ENCODE measurements at regions not wholly inside any gene's neighbourhood (a gene's known extent, or its start where the extent isn't known, plus 50 kb on each side); places are given as distances from the start of the nearest gene placed in this dataset.

DNA sequence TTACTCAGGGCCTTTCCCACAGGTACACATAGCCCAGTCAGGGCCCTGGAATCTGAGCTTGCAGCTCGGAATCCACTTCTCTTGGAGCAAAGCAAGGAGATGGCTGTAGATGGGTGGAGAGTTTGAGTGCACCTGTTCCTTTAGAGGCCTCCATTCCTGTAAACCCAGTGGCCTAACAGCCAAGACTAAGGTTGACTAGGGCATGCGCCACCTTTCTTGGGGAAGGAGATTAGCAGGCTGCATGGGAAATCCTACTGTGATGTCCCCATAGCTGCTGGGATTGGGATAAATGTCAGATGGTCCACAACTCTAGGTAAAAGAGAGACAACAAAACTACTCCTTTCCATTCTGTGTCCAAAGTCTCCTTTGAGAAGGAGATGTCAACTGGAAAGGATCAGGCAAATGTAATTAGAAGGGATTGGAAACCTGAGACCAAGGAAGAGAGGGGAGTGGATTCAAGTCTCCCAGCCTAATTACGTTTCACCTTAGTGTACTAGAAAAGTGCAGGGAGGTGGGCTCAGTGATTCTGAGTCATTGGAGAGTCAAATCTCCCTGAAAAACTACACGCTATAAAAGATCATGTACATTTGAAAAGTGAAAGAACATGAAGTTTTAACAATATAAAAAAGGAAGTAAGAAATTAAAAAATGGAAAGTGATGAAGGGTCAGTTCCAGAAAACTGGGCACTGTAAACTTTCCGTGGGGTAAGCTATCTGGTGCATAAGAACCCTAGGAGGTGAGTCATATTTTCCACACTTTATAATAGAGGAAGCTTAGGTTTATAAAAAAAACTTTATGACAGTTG, 104.2 kb downstream of the SEC61B start:
- DNase-seq (ENCODE audit: low read depth in 1 of 2, low spot score in 1 of 2), result no peak

DNA sequence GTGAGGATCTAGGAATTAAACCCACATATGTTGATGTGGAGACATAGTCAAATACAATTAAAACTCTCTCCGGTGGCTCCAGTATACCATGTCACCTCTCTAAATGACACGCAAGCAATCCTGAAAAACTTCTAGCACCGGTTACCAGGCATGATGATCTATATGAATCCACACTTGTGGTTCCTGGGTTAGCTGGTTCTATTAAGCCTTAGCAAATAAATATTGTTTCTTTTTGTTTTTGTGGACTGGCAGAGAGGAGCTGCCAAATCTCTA, 104.8 kb downstream of the SEC61B start:
- DNase-seq (ENCODE audit: low read depth in 1 of 2, low spot score in 1 of 2), result no peak

DNA sequence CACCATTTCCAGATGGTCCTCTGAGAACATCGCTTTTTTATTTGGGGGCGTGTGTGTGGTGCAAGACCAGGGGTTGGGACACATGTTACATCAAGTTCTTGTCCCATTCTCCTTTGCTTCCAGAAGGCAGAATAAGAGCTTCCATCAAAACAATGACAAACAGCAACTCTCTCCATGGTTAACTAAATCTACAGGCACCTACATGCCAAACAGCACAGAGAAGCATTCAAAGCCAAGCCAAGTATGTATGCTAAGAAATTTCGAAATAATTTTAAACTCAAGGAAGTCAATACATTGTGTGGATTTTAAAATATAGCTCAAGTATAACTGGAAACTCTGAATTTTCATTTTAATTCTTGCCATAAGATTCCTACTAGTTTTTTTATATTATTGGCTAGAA, 105.6 kb downstream of the SEC61B start:
- no peak for DNase-seq (ENCODE audit: low read depth in 1 of 2, low spot score in 1 of 2)

DNA sequence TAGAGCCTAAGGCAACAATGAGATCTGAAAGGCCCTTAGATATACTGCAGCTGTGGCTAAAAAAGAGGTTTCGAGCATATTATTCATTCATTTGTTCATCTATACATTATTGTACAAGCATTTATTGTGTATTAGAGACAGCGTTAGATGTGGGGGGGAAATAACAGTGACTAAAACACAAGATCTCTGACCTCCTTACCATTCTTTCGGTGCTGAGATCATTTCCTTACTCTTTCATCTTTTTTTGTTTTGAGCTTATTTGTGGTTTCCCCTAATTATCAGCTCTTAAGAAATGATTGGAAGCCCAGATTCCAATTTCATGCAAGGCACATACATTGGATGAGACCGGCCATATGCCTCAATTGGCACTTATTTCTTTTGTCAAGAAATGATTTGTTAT, 113.2 kb downstream of the SEC61B start:
- no peak for DNase-seq (ENCODE audit: low read depth in 1 of 2, low spot score in 1 of 2)

DNA sequence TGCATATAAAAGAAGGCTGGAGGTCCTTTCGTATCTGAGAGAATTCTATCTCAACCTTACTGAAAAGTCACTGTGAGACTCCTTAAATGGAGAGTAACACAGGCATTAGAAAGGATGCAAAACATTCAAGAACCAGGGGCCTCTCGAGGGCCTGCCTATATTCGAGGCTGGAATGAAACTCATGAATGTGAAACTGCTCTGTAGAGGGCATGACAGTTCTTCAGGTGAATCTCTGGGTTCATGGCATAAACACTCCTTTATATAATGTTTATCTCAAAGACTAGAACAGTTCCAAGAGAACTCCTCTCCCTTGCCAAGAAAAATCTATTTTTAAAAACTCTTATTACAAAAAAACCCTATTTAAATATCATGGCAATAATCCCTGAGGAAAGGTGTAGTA, 113.9 kb downstream of the SEC61B start:
- DNase-seq (ENCODE audit: low read depth in 1 of 2, low spot score in 1 of 2), result no peak

DNA sequence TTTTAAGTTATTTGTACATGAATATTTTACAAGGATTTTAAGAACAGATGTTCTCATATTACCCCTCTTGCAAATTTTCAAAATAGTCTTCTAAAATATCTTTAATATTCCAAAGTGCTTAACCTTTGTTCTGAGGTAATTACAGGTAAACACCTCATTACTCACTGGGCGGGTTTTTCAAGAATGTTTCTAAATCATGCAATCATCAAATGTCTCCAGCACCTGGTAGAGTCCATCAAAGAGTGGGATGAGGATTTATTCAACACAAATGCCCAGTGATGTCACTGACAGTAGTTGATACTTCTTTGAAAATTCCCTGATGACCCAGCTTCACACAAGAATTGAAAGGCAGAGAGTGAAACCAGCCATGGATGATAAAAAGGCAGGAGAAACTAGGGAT, 114.4 kb downstream of the SEC61B start:
- no peak for DNase-seq (ENCODE audit: low read depth in 1 of 2, low spot score in 1 of 2)

DNA sequence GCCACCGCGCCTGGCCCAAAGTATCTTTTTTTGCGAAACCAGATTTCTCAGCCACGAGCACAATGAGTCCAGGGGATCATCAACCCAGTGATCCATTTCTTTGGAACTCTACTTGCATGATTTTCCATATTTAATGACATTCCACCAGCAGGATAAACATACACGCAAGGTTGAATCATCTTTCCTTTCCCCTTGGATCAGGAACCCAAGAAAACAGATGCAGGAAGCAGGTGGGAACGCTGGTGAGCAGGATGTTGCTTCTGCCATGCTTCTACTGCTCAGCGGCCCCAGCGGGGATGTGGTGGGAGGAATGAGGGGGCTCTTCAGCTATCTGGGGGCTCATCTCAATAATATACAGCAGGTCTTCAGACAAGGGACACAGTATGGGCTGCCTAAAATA, 118.2 kb downstream of the SEC61B start:
- DNase-seq (ENCODE audit: low read depth in 1 of 2, low spot score in 1 of 2), result no peak

DNA sequence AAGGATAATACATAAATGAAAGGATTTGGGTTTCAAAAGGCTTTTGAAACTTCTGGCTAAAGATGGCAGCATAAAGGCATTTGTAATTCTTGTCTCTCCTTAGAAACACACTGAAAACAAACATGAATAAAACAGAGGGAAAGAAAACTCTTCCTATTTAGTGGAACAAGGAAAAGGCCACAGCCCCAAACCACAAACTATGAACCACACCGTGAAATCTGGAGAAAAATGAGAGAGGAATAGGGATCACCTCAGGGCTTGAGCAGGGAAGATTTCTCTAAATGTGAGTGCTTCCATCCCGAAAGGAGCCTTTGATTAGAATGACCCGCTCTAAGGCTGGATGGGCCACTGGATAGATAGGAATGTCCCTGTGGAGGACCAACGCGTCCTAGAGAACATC, 119.6 kb downstream of the SEC61B start:
- no peak for DNase-seq (ENCODE audit: low read depth in 1 of 2, low spot score in 1 of 2)

DNA sequence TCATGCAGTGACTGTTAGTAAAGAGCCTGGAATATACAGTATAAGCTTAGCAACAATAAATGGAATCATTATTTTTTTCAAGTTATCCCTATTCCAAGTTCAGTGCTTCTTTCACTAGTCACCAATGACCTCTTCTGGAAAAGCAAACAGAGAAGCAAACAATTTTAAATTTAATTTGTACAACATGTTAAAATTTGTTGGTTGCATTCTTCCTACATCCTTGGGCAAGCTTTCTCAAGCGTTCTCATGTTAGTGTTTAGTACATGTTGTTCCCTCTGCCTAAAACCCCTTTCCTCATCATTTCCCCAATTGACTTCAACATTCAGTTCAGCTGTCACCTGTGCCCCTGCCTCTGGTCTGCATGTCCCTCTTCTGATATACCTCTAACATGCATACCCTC, 123.4 kb downstream of the SEC61B start:
- no peak for DNase-seq (ENCODE audit: low read depth in 1 of 2, low spot score in 1 of 2)

DNA sequence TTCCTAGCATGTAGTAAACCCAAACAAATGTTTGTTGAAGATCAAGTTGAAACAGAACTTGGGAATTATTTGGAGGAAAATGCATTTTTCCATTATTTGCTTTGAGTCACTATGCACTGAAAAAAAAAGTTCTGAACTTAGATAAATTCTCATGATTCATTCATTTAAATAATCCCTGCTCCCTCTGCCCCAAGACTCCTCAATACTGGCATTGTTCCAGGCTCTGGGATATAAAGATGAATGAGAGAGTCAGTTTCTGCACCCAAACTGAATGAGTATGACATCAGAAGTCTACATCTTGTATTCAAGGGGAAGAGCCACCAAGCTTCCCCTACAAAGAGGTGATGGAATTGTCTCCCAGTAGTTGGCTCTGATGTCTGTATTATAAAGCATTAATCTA, 123.9 kb downstream of the SEC61B start:
- DNase-seq (ENCODE audit: low read depth in 1 of 2, low spot score in 1 of 2), result no peak

DNA sequence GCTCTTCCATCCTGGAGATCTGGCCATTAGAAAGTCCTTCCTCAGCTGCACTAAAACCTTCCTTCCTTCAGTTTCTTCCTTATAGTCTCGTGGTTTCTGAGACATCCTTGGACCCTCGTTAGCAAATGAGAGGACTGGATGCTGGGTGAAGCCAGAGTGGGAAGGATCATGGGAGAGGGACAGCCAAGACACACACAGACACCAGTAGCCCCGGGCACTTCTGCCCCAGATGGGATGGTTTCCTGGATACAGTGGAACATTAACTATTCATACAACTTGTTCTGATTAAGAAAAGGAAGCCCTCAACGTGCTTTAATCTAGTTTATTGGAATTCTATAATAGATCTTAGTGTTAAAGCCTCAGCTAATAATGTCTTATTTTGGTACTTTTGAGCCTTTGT, 125.5 kb downstream of the SEC61B start:
- no peak for DNase-seq (ENCODE audit: low read depth in 1 of 2, low spot score in 1 of 2)

DNA sequence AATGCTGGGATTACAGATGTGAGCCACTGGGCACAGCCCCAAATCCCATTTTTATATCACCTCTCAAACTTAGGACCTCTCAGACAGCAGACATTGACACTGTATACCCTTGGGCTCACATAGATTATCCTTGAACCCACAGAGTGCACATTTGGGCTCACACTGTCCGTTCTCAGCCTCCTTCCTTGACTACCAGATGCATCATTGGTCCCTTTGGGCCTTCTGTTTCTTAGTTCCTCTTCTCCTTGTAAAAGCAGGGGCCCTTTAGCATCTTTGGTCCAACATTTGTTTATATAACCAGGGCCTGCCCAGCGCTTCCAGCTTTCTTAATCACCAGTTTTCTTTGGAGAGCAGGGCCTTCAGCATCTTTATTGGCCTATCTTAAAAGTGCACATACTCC, 126.2 kb downstream of the SEC61B start:
- no peak for DNase-seq (ENCODE audit: low read depth in 1 of 2, low spot score in 1 of 2)

DNA sequence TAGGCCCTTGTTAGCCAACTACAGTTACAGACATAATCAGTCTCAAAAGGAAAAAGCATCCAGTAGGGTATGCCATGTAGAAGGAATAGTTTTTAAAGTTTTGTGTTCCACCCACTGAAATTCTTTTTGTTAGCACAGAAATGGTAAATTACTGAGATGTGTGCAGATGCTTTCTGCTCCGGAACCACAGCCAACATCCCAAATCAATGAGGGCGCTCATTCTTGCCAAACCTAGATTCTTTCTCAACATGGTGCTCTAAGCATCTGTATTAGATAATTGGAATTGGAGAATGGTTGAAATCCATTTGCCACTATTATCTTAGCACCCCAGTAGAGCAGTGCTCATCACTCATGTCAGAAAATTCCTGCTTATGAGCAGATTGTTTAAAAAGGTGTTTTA, 127.8 kb downstream of the SEC61B start:
- no peak for DNase-seq (ENCODE audit: low read depth in 1 of 2, low spot score in 1 of 2)

DNA sequence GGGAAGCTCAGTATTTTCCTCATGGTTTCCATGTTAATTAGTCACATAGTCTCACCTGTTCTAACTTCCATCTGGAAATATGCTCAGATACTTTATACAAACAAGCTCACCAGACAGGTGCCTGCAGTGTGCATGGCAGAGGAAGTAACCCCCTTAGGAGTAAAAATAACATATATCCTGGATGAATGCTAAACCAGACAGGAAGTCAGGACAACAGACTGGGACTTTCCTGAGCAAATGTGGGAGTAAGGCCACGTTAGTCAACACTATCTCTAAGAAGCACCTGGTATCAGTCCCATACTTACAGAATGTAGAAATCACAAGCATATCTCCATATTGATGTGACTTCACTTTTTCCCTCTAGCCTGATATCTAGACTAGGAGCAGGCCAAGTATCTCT, 128.4 kb downstream of the SEC61B start:
- no peak for DNase-seq (ENCODE audit: low read depth in 1 of 2, low spot score in 1 of 2)

DNA sequence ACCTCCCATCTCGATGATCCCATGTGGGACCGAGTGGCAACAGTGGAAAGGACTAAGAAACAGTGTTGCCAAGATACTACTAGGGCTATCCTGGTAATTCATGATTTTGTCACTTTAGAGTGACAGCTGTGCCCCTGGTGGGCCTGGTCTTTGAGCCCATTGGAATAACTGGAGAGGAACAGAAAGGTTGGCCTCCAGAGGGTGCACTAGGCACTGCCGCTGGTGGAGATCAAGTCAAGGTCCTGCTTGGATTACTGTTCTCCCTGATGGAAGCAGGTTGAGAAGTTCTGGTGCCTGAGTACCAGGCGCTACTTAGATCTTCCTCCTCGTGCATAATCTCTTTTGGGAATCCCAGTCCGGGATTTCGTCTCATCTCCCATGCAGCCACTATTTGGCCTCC, 129.6 kb downstream of the SEC61B start:
- no peak for DNase-seq (ENCODE audit: low read depth in 1 of 2, low spot score in 1 of 2)

DNA sequence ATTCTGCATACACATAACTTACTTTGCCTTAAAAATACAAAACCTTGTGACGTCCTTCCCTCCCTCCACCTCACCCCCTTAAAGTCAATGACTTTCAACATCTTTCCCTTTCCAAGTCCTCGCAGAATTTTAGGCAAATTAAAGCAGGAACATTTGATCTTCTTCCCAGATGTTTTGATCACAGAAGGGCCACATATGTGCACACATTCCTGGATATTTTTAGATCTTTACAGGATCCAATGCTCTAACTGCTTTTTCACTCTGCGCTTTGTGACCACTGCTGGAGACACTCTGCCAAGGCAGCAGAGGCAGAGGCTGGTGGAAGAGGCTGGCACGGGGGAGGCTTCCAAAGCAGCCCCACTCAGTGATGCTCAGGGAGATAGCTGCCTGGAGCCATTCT, 130.7 kb downstream of the SEC61B start:
- DNase-seq (ENCODE audit: low read depth in 1 of 2, low spot score in 1 of 2), result no peak

DNA sequence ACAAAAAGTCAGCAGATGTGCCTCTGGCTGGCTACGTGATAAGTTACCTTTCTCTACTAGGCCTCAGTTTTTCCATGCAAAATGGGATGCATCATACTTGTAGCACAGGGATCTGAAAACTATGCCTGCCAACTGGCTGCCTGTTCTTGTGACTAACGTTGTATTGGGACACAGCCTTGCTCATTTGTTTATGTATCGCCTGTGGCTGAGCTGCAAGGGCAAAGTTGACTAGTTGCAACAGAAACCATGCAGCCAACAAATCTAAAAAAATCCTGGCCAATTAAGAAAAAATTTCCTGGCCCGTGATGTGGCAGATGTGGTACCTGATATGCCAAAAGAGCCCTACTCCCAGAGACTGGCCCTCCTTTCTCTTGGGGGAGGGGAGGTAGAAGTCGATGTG, 131.3 kb downstream of the SEC61B start:
- no peak for DNase-seq (ENCODE audit: low read depth in 1 of 2, low spot score in 1 of 2)

DNA sequence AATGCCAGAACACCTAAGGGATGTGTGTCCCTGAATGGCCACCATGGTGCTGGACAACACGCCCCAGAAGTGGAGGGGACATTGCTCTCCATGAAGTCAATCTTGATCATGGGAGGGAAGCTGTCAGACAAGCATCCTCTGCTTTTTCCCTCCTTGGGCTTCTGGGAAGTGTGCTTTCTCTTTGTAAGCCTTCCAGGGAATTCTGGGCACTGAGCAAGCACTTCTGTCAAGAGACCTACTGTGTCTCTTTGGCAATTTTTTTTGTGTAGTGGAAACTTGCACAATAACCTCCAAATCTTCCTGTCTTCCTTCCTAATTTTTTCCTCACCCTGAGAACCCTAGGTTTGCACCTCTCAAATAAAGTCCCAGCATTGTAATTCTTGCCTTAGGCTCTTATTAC, 132.0 kb downstream of the SEC61B start:
- DNase-seq (ENCODE audit: low read depth in 1 of 2, low spot score in 1 of 2), result no peak

DNA sequence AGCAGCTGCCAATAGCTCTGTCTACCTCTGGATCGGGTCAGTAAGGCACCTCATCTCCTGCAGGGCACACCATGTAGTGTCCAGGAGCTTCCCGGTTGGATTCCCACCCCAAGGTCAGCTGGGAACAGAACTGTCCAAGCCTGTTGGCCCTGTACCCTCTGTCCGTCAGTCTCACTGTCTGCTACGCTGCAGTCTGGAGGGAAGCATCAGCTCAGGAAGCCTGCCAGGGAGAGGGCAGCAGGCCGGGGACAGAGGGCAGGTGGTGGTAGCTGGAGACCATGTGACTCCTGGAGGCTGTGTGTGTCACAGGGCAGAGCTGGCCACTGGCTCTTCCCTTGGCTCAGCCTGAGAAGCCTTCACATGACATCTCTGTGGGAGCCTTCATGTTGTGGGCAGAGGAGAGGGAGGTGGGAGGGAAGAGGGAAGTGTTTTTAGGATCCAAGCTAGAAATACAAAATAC, 134.5 kb downstream of the SEC61B start:
- DNase-seq (ENCODE audit: low read depth in 1 of 2, low spot score in 1 of 2), result no peak

DNA sequence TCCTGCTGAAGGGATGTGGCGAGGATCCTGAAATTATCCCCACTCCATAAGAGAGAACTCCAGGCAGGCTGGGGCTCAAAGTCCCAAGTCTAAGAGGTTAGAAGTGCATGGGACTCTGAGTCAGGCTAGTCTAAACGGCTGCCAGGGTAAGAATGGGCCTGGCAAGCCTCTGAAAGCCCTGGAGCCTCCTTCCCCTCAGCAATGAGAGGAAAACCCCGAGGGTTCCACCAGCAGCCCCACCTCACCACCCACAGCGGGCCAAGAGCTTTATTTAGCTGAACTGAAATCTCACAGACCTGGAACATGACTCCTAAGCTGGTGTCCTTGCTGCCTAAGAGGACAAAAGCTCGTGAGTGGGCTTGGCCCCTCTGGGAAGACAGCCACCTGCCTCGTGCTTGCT, 135.5 kb downstream of the SEC61B start:
- no peak for DNase-seq (ENCODE audit: low read depth in 1 of 2, low spot score in 1 of 2)

DNA sequence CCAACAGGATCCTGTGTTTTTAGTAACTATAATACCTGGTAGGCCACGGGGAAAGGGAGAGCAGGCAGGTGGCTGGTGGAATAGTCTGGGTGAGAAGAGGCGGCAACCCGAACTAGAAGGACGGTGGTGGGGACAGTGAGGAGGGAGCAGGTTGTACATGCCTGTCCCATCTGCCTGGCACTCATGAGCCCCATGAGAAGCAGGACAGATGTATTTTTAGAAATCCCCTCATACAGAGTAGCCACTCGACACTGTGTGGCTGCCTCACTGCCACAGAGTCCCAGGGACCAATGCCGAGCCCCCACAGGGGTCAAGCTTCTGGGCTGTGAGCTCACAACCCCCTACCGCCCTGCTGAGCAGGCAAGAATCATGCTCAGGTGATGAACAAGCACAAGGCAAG, 136.6 kb downstream of the SEC61B start:
- no peak for DNase-seq (ENCODE audit: low read depth in 1 of 2, low spot score in 1 of 2)

DNA sequence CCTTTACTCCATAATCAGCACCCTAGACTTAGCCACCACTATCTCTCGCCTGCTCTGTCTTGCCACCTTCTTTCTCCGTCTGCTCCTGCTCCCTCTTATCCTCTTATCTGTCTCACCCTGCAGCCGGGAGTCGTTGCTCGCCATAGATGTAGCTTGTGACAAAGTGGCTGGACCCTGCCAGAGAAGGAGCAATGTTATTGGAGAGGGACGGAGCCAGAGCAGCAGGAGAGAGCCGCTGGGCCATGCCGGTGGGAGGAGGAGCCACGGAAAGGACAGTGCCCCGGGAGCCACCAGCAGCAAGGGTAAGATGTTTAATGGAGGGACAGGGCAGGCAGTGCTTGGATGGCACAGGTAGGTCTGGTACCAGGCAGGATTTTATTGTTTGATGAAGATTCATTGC, 137.3 kb downstream of the SEC61B start:
- DNase-seq (ENCODE audit: low read depth in 1 of 2, low spot score in 1 of 2), result no peak

DNA sequence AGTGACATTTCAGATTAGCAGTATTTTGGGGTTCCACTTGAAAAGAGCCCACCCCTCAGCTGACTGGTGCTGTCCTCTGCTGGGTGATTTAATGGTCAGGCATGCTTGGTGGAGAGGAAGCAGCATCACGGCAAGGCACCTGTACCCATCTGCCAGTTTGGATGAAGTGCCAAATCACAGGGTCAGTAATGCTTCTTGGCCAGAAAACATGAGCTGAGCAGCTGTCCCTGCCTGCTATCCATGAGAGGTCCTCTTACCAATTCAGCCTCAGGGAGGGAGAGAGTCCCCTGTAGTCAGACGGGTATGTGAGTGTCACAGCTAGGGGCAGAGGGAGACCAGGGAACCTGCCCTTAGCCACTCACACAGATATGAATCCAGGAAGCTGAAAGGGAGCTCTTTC, 137.9 kb downstream of the SEC61B start:
- DNase-seq (ENCODE audit: low read depth in 1 of 2, low spot score in 1 of 2), result no peak

DNA sequence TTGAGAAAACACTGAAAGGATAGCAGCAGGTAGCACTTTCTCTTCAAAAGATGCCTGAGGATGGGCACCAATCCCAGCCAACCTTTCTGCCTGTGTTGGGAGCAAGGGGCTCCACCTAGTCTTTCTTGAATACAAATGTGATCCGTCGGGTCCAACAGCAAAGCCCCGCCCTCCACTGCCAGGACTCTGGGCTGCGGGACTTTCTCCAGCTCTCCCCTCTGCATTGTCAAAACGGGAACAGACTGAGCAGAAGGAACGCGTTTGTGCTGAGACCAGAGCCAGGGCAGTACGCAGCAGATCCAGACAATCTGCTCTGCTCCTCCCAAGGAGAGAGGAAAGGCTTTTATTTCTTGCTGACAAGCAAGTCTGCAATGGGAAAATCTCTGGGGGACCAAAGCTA, 139.7 kb downstream of the SEC61B start:
- DNase-seq (ENCODE audit: low read depth in 1 of 2, low spot score in 1 of 2), result no peak

Measured in stimulated activated CD4-positive, alpha-beta T cell treated with anti-CD3 and anti-CD28 coated beads, Interleukin-15, amount 100 ng/mL, for 1 hour (primary cell).